ENCODE measurements at regions not wholly inside any gene's neighbourhood (a gene's known extent, or its start where the extent isn't known, plus 50 kb on each side); places are given as distances from the start of the nearest gene placed in this dataset.
"Not testable (repeated sequence)": the region's sequence is repeated elsewhere in the genome, so short reads cannot be mapped to it uniquely, and the experiment has no call there.

- FAIRE-seq; BruUV-seq (replicated peaks); H3K9ac ChIP-seq (replicated peaks; ENCODE audit: extremely low read depth, insufficient read depth, low read length); H4K20me1 ChIP-seq (replicated peaks; ENCODE audit: control insufficient read depth, extremely low read depth, insufficient read depth, low read length); POLR2A ChIA-PET; intact Hi-C loops (cut with micrococcal nuclease); H3K4me1 ChIP-seq (ENCODE audit: control insufficient read depth, extremely low read depth, insufficient read depth, low read length); H3K79me2 ChIP-seq (ENCODE audit: control insufficient read depth, insufficient read depth, low read length); H3K27ac ChIP-seq (ENCODE audit: insufficient read depth, low read depth, low read length); H3K9me3 ChIP-seq (replicated peaks; ENCODE audit: control insufficient read depth, insufficient read depth, low read length); H2AFZ ChIP-seq (ENCODE audit: low read depth, low read length); H3K27me3 ChIP-seq (ENCODE audit: control insufficient read depth in 2 of 2, insufficient read depth in 2 of 2, low read length in 2 of 2); H3K36me3 ChIP-seq (ENCODE audit: control insufficient read depth in 2 of 2, extremely low read depth in 1 of 2, insufficient read depth in 2 of 2, low read length in 2 of 2); H3K9me1 ChIP-seq (replicated peaks; ENCODE audit: control insufficient read depth, extremely low read depth, insufficient read depth, low read length); dilution Hi-C loops (cut with MboI; ENCODE audit: extremely low pct_ligation_motif_present, low sequenced_read_pairs); H3K4me2 ChIP-seq (ENCODE audit: insufficient read depth, low read length); H3K4me3 ChIP-seq (replicated peaks in 1 of 3; ENCODE audit: insufficient read depth in 1 of 3, low read depth in 1 of 3, low read length in 3 of 3); DNase-seq (ENCODE audit: low read depth, low spot score): not testable (repeated sequence)
- CTCF ChIA-PET = interaction anchor here (0.6 kb wide), 1 partner anchor 68 kb away, joined by 3 read pairs; no protein-coding TSS in a partner anchor
Measured at GRCh38 chr11:80257319-80258015, 816.6 kb upstream of the TENM4 start.

DNA sequence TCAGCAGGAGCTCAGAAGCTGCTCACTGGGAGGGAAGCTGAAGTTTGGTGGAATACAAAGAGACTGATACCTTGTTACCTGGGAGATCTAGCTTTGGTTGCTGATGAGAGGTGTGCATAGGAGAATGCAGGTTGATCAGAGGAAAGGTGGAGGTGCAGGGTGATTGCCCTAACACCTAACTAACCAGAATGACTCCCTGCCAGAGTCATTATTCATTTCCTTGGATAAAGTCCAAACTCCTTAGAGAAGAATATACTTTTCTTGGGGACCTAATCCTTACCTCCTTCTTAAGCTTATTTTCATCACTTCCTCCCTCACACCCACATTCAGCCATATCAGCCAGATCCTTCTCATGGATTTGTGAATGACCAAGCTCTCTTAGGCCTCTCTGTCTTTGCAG, 814.2 kb upstream of the TENM4 start:
- Histone ChIP-seq H3K9me1 (replicated peaks; ENCODE audit: control insufficient read depth, extremely low read depth, insufficient read depth, low read length) (no peaks in the 10 kb centered on the region), H3K27me3 (ENCODE audit: control insufficient read depth in 2 of 2, insufficient read depth in 2 of 2, low read length in 2 of 2) (no peaks in the 10 kb centered on the region), H2AFZ (ENCODE audit: low read depth, low read length) (no peak overlapping the region), H3K4me2 (ENCODE audit: insufficient read depth, low read length) (no peak overlapping the region), H3K79me2 (ENCODE audit: control insufficient read depth, insufficient read depth, low read length) (no peaks in the 10 kb centered on the region), H3K27ac (ENCODE audit: insufficient read depth, low read depth, low read length) (no peak overlapping the region), H3K4me1 (ENCODE audit: control insufficient read depth, extremely low read depth, insufficient read depth, low read length) (no peaks in the 10 kb centered on the region), H3K9ac (replicated peaks; ENCODE audit: extremely low read depth, insufficient read depth, low read length) (no peak overlapping the region), H3K36me3 (ENCODE audit: control insufficient read depth in 2 of 2, extremely low read depth in 1 of 2, insufficient read depth in 2 of 2, low read length in 2 of 2) (no peaks in the 10 kb centered on the region), H3K9me3 (replicated peaks; ENCODE audit: control insufficient read depth, insufficient read depth, low read length) (no peaks in the 10 kb centered on the region), H4K20me1 (replicated peaks; ENCODE audit: control insufficient read depth, extremely low read depth, insufficient read depth, low read length) (no peaks in the 10 kb centered on the region), H3K4me3 (replicated peaks in 1 of 3; ENCODE audit: insufficient read depth in 1 of 3, low read depth in 1 of 3, low read length in 3 of 3) (no peak overlapping the region)
- no peak for TF ChIP-seq CTCF (IDR thresholded peaks at IDR 0.05; ENCODE audit: extremely low read depth in 1 of 2, insufficient read depth in 1 of 2, low read depth in 1 of 2, low read length in 2 of 2)
- ChIA-PET CTCF (no interaction called here), POLR2A (no interaction called here)
- intact Hi-C loops (cut with micrococcal nuclease) = no loop called here
- DNase-seq (ENCODE audit: low read depth, low spot score) = no peak
- no TSS peak for BruUV-seq (replicated peaks)
- dilution Hi-C loops (cut with MboI; ENCODE audit: extremely low pct_ligation_motif_present, low sequenced_read_pairs) = no loop called here
- no peak for FAIRE-seq
